ENCODE measurements at regions not wholly inside any gene's neighbourhood (a gene's known extent, or its start where the extent isn't known, plus 50 kb on each side); places are given as distances from the start of the nearest gene placed in this dataset.

- TF ChIP-seq TEAD2 (tag; IDR thresholded peaks at IDR 0.05) (no peak), ZNF124 (CRISPR knock-in tag; IDR thresholded peaks at IDR 0.05) (no peak), ZNF165 (CRISPR knock-in tag; IDR thresholded peaks at IDR 0.05; ENCODE audit: borderline replicate concordance) (no peak)
- TF ChIP-seq, protein P1, sequence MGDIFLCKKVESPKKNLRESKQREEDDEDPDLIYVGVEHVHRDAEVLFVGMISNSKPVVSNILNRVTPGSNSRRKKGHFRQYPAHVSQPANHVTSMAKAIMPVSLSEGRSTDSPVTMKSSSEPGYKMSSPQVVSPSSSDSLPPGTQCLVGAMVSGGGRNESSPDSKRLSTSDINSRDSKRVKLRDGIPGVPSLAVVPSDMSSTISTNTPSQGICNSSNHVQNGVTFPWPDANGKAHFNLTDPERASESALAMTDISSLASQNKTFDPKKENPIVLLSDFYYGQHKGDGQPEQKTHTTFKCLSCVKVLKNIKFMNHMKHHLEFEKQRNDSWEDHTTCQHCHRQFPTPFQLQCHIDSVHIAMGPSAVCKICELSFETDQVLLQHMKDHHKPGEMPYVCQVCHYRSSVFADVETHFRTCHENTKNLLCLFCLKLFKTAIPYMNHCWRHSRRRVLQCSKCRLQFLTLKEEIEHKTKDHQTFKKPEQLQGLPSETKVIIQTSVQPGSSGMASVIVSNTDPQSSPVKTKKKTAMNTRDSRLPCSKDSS (IDR thresholded peaks at IDR 0.05; ENCODE audit: low read depth, partially characterized antibody) = no peak
These were observed 62.3 kb downstream of the HELT start (continued) for GRCh38 chr4:185080545-185080944.

GRCh38 chr4:185082561-185082960, 60.5 kb upstream of the SLC25A4 start:
- Histone ChIP-seq H3K27me3 (ENCODE audit: control insufficient read depth in 2 of 2, insufficient read depth in 2 of 2, low read length in 2 of 2) (peaks cover 0 to 7% of the 10 kb centered on the region in 2 experiments; a peak in 2 of 5 replicates), H3K36me3 (ENCODE audit: control insufficient read depth, insufficient read depth, low read length) (no peaks in the 10 kb centered on the region), H3K79me2 (ENCODE audit: control insufficient read depth, insufficient read depth, low read length) (no peaks in the 10 kb centered on the region), H2AFZ (ENCODE audit: low read depth, low read length) (no peak overlapping the region), H4K20me1 (replicated peaks; ENCODE audit: control insufficient read depth, insufficient read depth, low read length) (no peaks in the 10 kb centered on the region), H3K4me1 (replicated peaks in 1 of 2; ENCODE audit: control insufficient read depth in 2 of 2, insufficient read depth in 2 of 2, low read length in 2 of 2) (peaks cover 0 to 5% of the 10 kb centered on the region in 2 experiments; a peak in 1 of 5 replicates), H3K9ac (ENCODE audit: insufficient read depth in 1 of 2, low read depth in 2 of 2, low read length in 2 of 2) (no peak overlapping the region), H3K4me2 (ENCODE audit: insufficient read depth, low read length) (no peak overlapping the region), H3K9me1 (ENCODE audit: control insufficient read depth, insufficient read depth, low read length) (no peaks in the 10 kb centered on the region), H3K27ac (ENCODE audit: extremely low read depth, low read depth, low read length) (no peak overlapping the region), H3K9me3 (replicated peaks; ENCODE audit: control insufficient read depth, insufficient read depth, low read depth, low read length) (no peaks in the 10 kb centered on the region), H3K4me3 (no peak overlapping the region)
- DNase-seq (ENCODE audit: extremely low read depth in 1 of 4, low spot score in 3 of 4) = no peak
- TF ChIP-seq NFIC (IDR thresholded peaks at IDR 0.05) (peak; percentile 22; the same call in 1 of the 2 replicates), CHD4 (IDR thresholded peaks at IDR 0.05; ENCODE audit: insufficient read depth, insufficient replicate concordance, low read depth, low read length, poor library complexity, severe bottlenecking) (no peak), ELF4 (CRISPR knock-in tag; IDR thresholded peaks at IDR 0.05) (no peak)
- in situ Hi-C loops (cut with MboI) (no loop called here), intact Hi-C loops (cut with micrococcal nuclease) (no loop called here)
- ChIA-PET POLR2A (interaction anchor here (1.0 kb wide), 1 partner anchor 11 kb away, joined by 3 read pairs; no protein-coding TSS in a partner anchor), CTCF (ENCODE audit: low intra/inter-chr PET ratio) (no interaction called here)
- ATAC-seq = no peak
- WGBS (ENCODE audit: insufficient coverage, low coverage, missing lambda C conversion rate) = 4% methylated on average over 3 of the region's 3 CpGs
- no TSS peak for BruUV-seq (replicated peaks)
- no peak for FAIRE-seq
